Subcutaneous abdominal adipose tissue (tissue), 5 donors: ENCODE measurements at regions not wholly inside any gene's neighbourhood (a gene's known extent, or its start where the extent isn't known, plus 50 kb on each side); places are given as distances from the start of the nearest gene placed in this dataset.

Experiments
- H3K27ac ChIP-seq: one replicate; pipeline ENCODE4 v1.7.0; 2013; ENCODE audit warnings: low read depth, mild to moderate bottlenecking, inconsistent platforms, low read length, moderate library complexity
- H3K27me3 ChIP-seq, 5 donors: one replicate each; pipeline ENCODE4 v1.7.0; 2013; ENCODE audit warnings: low read length in 5 of 5, inconsistent platforms in 1 of 5; ENCODE audit not compliant: control insufficient read depth in 5 of 5, insufficient read depth in 4 of 5
- H3K36me3 ChIP-seq, 5 donors: one replicate each; pipeline ENCODE4 v1.7.0; 2013; ENCODE audit warnings: low read length in 5 of 5; ENCODE audit not compliant: control insufficient read depth in 5 of 5, insufficient read depth in 5 of 5
- H3K4me1 ChIP-seq, 5 donors: one replicate each; pipeline ENCODE4 v1.7.0; 2013; ENCODE audit warnings: low read length in 5 of 5, mild to moderate bottlenecking in 3 of 5, moderate library complexity in 1 of 5; ENCODE audit not compliant: control insufficient read depth in 5 of 5, insufficient read depth in 5 of 5
- H3K4me3 ChIP-seq, 5 donors: one replicate each; pipeline ENCODE4 v1.7.0; 2013; ENCODE audit warnings: low read length in 5 of 5, low read depth in 1 of 5
- H3K9ac ChIP-seq, 5 donors: one replicate each; pipeline ENCODE4 v1.7.0; 2013; ENCODE audit warnings: low read length in 5 of 5, mild to moderate bottlenecking in 4 of 5, moderate library complexity in 3 of 5
- H3K9me3 ChIP-seq, 5 donors: one replicate each; pipeline ENCODE4 v1.7.0; 2013; ENCODE audit warnings: low read length in 5 of 5; ENCODE audit not compliant: control insufficient read depth in 5 of 5
- donor health status: healthy.
- donor health status: healthy.
- donor health status: healthy.
- donor health status: healthy.
- donor health status: healthy.

GRCh38 chr9:80701061-80701460 is 988.3 kb downstream of the TLE1 start:
- Histone ChIP-seq H3K27ac (no peak overlapping the region), H3K9me3 (no peaks in the 10 kb centered on the region), H3K4me1 (no peaks in the 10 kb centered on the region), H3K4me3 (no peak overlapping the region), H3K36me3 (no peaks in the 10 kb centered on the region), H3K27me3 (no peaks in the 10 kb centered on the region), H3K9ac (no peak overlapping the region)

GRCh38 chr9:80699511-80699998 is 989.8 kb downstream of the TLE1 start:
- no peaks in the 10 kb centered on the region for H3K36me3 ChIP-seq
- no peaks in the 10 kb centered on the region for H3K4me1 ChIP-seq
- no peak overlapping the region for H3K27ac ChIP-seq
- no peaks in the 10 kb centered on the region for H3K9me3 ChIP-seq
- H3K27me3 ChIP-seq, result no peaks in the 10 kb centered on the region
- no peak overlapping the region for H3K4me3 ChIP-seq
- no peak overlapping the region for H3K9ac ChIP-seq

GRCh38 chr9:80698725-80699410 is 990.5 kb downstream of the TLE1 start:
- Histone ChIP-seq H3K9ac (no peak overlapping the region), H3K9me3 (no peaks in the 10 kb centered on the region), H3K4me1 (no peaks in the 10 kb centered on the region), H3K27ac (no peak overlapping the region), H3K4me3 (no peak overlapping the region), H3K27me3 (no peaks in the 10 kb centered on the region), H3K36me3 (no peaks in the 10 kb centered on the region)

- Histone ChIP-seq H3K4me1 (peaks cover 2 to 21% (median 12%) of the 10 kb centered on the region in 5 donors), H3K36me3 (no peaks in the 10 kb centered on the region), H3K9ac (no peak overlapping the region), H3K27me3 (no peaks in the 10 kb centered on the region), H3K27ac (no peak overlapping the region), H3K9me3 (peaks cover 0 to 9% (median 0%) of the 10 kb centered on the region in 5 donors), H3K4me3 (no peak overlapping the region)
Measured at GRCh38 chr9:80692751-80693150, 996.6 kb downstream of the TLE1 start.

- Histone ChIP-seq H3K27ac (peak overlapping the region; percentile 70), H3K36me3 (no peaks in the 10 kb centered on the region), H3K4me3 (peak overlapping the region in 1 of 5 donors; percentile 5), H3K9ac (no peak overlapping the region), H3K4me1 (peaks cover 2 to 21% (median 12%) of the 10 kb centered on the region in 5 donors), H3K27me3 (no peaks in the 10 kb centered on the region), H3K9me3 (peaks cover 0 to 9% (median 0%) of the 10 kb centered on the region in 5 donors)
Measured at GRCh38 chr9:80691229-80691628, 998.1 kb downstream of the TLE1 start.

- no peak overlapping the region for H3K9ac ChIP-seq
- H3K4me3 ChIP-seq, result peak overlapping the region in 2 of 5 donors; percentile 27 to 30
- H3K9me3 ChIP-seq, result peaks cover 0 to 9% (median 0%) of the 10 kb centered on the region in 5 donors
- no peaks in the 10 kb centered on the region for H3K36me3 ChIP-seq
- H3K4me1 ChIP-seq, result peaks cover 2 to 21% (median 12%) of the 10 kb centered on the region in 5 donors
- H3K27ac ChIP-seq, result peak overlapping the region; percentile 70
- no peaks in the 10 kb centered on the region for H3K27me3 ChIP-seq
Measured at GRCh38 chr9:80690349-80690939, 998.9 kb downstream of the TLE1 start.

GRCh38 chr9:80679916-80680315 is 1009.4 kb downstream of the TLE1 start:
- H3K4me3 ChIP-seq, result no peak overlapping the region
- no peak overlapping the region for H3K9ac ChIP-seq
- no peak overlapping the region for H3K27ac ChIP-seq
- H3K9me3 ChIP-seq, result no peaks in the 10 kb centered on the region
- H3K27me3 ChIP-seq, result no peaks in the 10 kb centered on the region
- H3K36me3 ChIP-seq, result no peaks in the 10 kb centered on the region
- no peaks in the 10 kb centered on the region for H3K4me1 ChIP-seq

GRCh38 chr9:80678906-80679305 is 1010.4 kb downstream of the TLE1 start:
- Histone ChIP-seq H3K27ac (no peak overlapping the region), H3K36me3 (no peaks in the 10 kb centered on the region), H3K4me3 (no peak overlapping the region), H3K9ac (no peak overlapping the region), H3K9me3 (no peaks in the 10 kb centered on the region), H3K27me3 (no peaks in the 10 kb centered on the region), H3K4me1 (no peaks in the 10 kb centered on the region)

GRCh38 chr9:80673496-80673895 is 1015.9 kb downstream of the TLE1 start:
- Histone ChIP-seq H3K4me1 (no peaks in the 10 kb centered on the region), H3K9ac (no peak overlapping the region), H3K4me3 (no peak overlapping the region), H3K36me3 (no peaks in the 10 kb centered on the region), H3K27me3 (no peaks in the 10 kb centered on the region), H3K27ac (no peak overlapping the region), H3K9me3 (peaks cover 0 to 6% (median 0%) of the 10 kb centered on the region in 5 donors)

GRCh38 chr9:80665479-80665878 is 1023.9 kb downstream of the TLE1 start:
- Histone ChIP-seq H3K9me3 (peaks cover 0 to 6% (median 0%) of the 10 kb centered on the region in 5 donors), H3K4me1 (peaks cover 0 to 12% (median 3%) of the 10 kb centered on the region in 5 donors), H3K27me3 (no peaks in the 10 kb centered on the region), H3K4me3 (no peak overlapping the region), H3K36me3 (no peaks in the 10 kb centered on the region), H3K9ac (no peak overlapping the region), H3K27ac (no peak overlapping the region)
